NCI-H345 treated with DMSO at 0.1 percent for 48 hours (cell line): ENCODE measurements at regions not wholly inside any gene's neighbourhood (a gene's known extent, or its start where the extent isn't known, plus 50 kb on each side); places are given as distances from the start of the nearest gene placed in this dataset.

Source experiments
- DNase-seq: peaks from one replicate; lab custom pipeline; 2025; ENCODE audit not compliant: unreplicated experiment; lab: John Stamatoyannopoulos, UW

DNA sequence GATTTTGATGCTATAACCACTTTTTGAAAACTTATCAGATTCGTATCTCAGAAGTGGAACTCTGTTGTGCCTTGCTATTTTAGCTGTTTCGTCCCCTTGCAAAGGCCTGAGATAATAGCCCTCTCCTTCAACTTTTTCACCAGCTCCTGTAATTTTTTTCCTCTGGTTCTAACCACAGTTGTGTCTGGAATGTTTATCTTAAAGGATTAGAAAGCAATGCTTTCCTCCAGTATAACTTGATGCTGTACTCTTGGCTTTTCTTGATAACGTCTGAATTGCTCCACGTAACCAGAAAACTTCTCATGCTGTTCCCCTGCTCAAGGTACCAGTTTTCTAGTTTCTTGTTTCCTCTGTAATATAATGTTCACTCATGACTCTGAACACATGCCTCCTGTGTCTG lies 209.4 kb downstream of the DTWD2 start:
- DNase-seq: no peak

DNA sequence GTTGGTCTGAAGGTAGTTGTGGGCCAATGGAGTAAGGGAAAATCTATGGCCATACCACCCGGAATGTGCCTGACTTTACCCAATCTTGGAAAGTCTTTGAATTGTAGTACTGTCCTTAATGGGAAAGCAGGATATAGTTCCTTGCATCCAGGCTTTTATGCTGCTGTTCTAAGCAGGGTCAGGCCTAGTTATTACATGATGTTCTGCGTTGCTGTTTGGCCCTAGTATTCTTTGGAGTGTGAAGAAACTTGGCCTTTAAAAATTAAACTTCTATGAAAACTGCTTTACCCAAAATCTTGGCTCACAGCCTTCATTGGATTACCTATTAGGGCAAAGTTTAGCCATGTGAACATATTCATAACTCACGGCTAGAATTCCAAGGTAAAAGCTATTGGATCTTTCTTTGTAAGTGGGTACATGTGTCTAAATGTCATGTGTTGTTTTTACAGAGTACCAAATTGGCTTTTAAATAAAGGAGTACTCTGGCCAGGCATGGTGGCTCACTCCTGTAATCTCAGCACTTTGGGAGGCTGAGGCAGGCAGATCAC lies 211.1 kb downstream of the DTWD2 start:
- DNase-seq: no peak

DNA sequence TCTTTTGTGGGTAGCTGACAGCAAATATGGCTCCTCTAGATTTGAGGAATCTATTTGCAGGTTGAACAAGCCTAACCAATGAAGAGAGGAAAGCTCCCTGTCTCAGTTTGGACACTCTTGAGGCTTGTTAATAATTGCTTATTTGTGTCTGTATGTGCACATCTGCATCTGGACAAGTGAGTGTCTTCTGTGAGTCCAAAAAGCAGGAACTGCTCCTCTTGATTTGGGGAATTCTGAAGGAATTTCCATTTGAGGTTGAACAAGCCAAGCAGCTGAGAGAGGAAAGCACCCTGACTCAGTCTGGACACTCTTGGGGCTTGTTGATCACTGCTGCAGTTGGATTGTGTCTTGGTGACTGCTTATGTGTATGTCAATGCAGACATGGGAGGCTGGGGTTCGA lies 211.6 kb downstream of the DTWD2 start:
- DNase-seq: no peak

DNA sequence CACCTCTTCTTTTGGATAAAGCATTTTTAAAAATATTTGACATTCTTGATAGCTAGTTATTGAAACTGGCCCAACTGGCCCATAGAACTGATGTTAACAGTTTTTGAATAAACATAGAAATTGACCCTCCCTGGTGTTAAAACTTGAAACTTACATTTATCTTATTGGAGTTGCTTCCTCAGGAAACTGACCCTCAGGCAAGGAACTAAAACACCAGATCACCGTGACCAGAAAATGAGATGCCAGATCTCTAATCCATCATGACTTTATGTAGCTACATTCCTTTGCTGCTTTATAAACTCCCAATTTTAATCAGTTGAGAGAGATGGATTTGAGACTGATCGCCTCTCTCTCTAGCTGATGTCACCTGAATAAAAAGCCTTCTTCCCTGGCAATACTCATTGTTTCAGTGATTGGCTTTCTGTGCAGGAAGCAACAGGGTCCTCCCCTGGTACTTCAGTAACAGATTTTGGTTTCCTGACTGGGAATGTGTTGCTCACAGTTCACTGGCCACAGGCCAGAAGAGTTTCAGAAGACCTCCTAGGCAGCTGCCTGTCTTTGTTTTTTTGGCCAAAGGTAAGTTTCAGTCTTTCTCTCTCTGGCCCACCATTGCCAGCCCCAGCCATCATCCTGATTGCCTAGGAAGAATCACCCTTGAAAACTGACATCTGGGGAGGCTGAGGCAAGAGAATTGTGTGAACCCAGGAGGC lies 212.4 kb downstream of the DTWD2 start:
- no peak for DNase-seq

- DNase-seq: no peak
Measured at GRCh38 chr5:118768607-118769175, 219.7 kb downstream of the DTWD2 start.

GRCh38 chr5:118762291-118762690 lies 226.1 kb downstream of the DTWD2 start:
- no peak for DNase-seq

DNA sequence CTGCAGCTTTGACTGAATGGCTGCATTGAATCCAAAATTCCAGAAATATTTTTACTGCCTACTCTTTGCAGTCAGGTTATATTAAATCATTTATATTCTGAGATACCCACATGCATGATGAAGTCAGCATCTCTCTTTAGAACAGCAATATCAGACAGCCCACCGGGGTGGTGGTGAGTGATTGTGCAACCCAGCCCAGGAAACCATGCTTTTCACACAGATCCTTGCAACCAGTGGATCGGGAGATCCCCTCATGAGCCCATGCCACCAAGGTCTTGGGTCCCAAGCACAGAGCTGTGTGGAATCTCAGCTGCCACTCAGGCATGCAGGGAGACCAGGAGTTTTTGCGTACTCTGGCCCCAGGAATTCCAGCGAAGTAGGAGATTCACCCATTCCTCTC lies 226.5 kb downstream of the DTWD2 start:
- DNase-seq: no peak

DNA sequence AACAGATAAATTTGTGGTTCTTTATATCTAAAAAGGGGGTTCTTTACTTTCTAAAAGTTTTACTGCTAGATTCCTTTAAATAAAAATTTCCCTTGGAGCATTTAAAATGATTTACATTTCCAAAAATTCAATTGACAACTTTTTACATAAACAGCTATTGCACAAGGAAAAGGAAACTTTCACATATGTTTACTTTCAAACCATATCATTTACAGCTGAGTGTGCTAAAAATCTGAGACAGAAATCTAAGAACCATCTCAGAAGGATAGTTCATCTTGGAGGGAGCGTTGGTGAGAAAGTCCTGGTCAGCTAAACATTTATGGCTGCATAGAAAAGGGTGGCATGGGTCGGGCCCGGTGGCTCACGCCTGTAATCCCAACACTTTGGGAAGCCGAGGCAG lies 235.4 kb downstream of the DTWD2 start:
- no peak for DNase-seq

- DNase-seq: no peak
Measured at GRCh38 chr5:118736396-118736795, 252.0 kb downstream of the DTWD2 start.

GRCh38 chr5:118733394-118733793 lies 255.0 kb downstream of the DTWD2 start:
- no peak for DNase-seq

DNA sequence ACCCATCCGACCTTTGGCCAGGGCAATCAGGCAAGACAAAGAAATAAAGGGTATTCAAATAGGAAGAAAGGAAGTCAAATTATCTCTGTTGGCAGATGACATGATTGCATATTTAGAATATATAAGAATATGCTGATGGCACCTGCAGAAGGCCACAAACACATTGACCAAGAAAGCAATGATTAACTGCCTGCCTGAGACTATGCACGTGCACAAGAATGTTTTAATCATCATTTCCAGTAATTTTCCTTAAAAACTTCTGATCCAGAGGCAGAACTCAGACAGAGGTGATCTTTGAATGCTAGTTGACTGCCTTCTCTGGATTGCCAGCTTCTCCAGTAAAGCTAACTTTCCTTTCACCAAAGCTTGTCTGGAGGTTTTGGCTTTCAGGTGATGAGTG lies 260.2 kb downstream of the DTWD2 start:
- DNase-seq: no peak

GRCh38 chr5:118726891-118727290 lies 261.5 kb downstream of the DTWD2 start:
- DNase-seq: no peak

- no peak for DNase-seq
Measured at GRCh38 chr5:118723021-118723338, 265.4 kb downstream of the DTWD2 start.

DNA sequence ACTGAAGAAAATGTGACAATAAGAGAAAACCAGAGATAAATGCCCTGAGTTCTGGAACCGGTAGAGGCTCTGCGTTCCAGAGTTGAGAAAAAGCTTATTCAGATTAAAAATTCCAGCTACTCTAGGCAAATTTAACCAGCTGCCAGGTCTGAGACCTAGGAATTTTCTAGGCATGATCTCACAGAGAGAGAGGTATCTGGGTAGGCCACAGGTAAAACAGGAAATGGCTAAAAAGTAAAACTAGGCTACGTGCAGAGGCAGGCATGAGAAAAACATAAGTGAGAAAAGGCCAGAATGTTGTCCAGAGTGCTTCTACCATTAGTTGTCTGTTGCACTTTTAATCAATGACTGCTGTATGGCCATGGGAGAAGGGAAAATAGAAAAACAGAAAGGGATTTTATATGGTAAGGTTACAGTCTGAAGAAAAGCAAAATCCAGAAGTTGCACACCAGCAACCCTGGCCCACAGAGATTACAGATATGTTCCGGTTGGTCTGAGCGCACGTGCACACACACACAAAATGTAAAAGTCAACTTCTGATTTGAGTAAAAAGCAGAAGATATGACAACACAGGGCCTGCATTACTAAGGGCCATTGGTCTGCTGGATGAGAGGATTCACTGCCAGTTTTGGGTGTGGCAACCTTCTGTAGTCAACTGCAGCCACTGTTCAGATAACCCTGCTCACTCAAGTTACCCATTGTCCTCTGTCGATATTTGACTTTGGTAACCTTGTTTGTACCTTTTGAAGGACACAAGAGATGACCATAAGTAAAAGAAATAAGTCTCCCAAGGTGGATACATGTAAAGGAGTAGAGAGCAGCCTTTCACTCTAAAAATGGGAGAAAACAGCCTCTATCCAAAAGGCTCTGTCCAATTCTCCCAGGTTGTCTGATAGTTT lies 266.0 kb downstream of the DTWD2 start:
- no peak for DNase-seq

DNA sequence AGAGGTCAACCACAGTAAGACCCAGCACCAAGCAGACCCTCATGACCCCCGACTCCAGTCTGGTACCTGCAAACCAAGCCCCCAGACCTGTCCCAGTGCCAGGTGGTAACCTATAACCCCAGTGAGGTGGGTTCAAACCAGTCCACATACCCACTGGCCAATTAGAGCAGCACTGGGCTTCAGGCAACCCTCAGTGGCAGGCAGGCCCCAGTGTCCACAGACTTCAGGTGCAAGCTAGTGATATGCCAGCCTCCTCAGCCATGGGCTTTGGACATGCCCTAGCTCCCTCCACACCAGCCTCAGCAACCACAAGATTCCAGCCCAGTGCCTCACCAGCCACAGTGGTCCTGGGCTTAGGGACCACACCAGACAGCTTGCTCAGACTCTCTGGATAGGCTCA lies 276.6 kb downstream of the DTWD2 start:
- no peak for DNase-seq

DNA sequence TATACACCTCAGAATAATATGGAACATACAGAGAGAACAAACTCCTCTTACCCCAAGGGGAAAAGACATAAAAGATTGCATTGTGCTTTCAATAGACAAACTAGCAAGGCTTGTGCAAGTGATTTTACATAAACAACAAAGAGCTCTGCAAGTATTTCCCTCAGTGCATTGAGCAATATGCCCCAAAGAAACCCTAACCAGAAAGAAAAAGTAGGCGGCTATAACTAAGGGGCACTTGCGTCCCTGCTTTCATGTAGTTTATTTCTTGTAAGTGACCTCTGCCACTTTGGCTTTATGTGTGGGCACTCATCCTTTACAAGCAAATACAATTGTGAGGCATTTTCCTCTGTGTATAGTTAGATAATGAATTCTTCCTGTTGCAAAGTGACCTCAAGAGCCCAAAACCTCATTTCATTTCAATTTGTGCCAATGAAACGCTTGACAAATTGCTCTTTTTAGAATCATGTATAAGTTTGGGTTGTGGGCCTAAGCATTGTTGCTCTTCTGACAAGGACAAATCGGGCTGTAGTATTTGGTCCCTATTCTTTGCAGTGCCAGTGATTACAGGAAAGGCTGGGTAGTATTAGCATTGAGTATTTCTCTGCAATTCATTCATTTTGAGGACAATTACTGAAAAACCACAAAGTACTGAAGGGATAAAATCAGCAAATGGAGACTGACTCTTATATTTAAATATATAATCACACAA lies 282.2 kb downstream of the DTWD2 start:
- no peak for DNase-seq

DNA sequence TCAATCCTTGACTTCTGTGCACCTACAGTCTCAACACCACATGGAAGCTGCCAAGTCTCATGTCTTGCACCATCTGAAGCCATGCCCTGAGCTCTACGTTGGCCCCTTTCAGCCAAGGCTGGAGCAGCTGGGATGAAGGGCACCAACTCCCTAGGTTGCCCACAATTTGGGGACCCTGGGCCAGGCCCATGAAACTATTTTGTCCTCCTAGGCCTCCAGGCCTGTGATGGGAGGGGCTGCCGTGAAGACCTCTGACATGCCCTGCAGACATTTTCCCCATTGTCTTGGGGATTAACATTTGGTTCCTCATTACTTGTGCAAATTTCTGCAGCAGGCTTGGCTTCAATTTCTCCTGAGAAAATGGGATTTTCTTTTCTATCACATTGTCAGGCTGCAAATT lies 285.1 kb downstream of the DTWD2 start:
- no peak for DNase-seq

DNA sequence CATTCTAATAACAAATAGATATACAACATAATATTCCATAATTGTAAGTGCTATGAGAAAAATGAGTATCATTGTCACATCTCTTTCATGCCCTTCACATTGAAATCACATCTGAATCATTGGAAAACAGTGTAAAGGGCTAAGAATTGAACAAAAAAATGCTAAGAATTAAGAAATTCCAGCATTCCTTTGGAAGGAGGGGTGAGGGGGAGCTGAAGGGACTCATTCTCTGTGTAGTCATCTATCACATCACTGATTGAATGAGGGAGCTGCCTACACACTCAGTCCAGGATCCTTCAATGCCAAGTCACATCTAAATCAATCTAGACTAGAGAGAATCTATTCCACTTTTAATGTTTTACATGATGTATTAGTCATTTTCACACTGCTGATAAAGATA lies 286.6 kb downstream of the DTWD2 start:
- no peak for DNase-seq

DNA sequence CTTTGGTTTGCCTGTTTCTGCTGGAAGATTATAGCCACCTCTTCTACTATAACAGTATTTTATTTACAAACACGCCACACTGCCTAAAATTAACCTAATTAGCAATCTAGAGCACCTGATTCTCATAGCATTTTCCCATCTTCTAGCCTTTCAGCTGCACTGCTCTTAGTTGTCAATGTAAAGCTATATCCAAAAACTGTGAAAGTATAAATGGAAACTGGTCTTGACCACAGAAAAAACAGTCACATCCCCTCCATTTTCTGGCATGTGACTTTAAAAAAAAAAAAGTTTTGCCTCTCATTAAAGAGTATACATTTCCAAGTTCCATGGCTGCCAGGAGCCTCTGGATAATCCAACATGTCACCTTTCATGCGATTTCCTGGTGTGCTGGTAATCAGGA lies 287.8 kb downstream of the DTWD2 start:
- no peak for DNase-seq

DNA sequence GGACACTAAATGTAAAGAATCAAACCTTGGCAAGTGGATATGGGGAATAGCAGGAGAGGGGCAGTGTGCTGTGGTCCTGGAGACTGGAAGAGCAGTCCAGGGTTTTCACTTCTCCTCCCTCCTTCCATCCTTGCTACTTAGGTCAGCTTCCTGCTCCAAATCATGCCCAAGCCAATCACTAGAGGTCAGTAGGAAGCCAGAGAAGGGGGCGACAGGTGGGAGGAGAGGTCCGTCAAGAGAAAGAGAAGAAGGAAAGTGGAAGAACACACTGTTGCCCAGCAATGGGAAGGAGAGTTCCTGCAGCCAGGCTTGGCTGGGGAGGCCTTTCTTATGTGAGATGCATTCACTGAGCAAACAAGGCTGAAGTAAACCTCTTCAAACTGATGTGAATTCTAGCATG lies 289.6 kb downstream of the DTWD2 start:
- DNase-seq: no peak

DNA sequence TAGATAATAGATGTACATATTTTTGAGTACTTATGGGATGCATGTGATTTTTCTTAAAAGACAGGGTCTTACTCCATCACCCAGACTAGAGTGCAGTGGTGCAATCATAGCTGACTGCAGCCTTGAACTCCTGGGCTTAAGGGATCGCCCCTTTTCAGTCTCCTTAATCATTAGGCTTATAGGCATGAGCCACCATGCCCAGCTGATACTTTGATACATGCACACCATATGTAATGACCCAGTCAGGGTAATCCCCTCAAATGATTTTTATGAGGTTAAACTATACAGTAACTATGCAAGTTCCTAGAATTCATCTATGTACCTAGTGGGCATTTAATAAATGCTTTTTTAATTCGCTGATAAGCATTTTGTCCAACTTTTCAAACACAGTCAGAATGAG lies 292.3 kb downstream of the DTWD2 start:
- no peak for DNase-seq
